ENCODE measurements at regions not wholly inside any gene's neighbourhood (a gene's known extent, or its start where the extent isn't known, plus 50 kb on each side); places are given as distances from the start of the nearest gene placed in this dataset.

- H3K27me3 Mint-ChIP-seq (ENCODE audit: low read depth, poor library complexity) = no peaks in the 10 kb centered on the region
- no peaks in the 10 kb centered on the region for H3K4me1 Mint-ChIP-seq
- TF ChIP-seq CTCF (IDR thresholded peaks at IDR 0.05) = no peak
- no peak for DNase-seq
- H3K4me3 Mint-ChIP-seq = no peak overlapping the region
- H3K9me3 Mint-ChIP-seq = no peaks in the 10 kb centered on the region
- H3K36me3 Mint-ChIP-seq (ENCODE audit: low read depth) = no peaks in the 10 kb centered on the region
- no peak overlapping the region for H3K27ac Mint-ChIP-seq
Measured at GRCh38 chr13:64186503-64187250, 2771.0 kb upstream of the PCDH20 start.

GRCh38 chr13:64186071-64186470, 2770.4 kb upstream of the PCDH20 start:
- Mint-ChIP-seq H3K27ac (no peak overlapping the region), H3K36me3 (ENCODE audit: low read depth) (no peaks in the 10 kb centered on the region), H3K4me1 (no peaks in the 10 kb centered on the region), H3K9me3 (no peaks in the 10 kb centered on the region), H3K4me3 (no peak overlapping the region), H3K27me3 (ENCODE audit: low read depth, poor library complexity) (no peaks in the 10 kb centered on the region)
- DNase-seq = no peak
- TF ChIP-seq CTCF (IDR thresholded peaks at IDR 0.05) = no peak

DNA sequence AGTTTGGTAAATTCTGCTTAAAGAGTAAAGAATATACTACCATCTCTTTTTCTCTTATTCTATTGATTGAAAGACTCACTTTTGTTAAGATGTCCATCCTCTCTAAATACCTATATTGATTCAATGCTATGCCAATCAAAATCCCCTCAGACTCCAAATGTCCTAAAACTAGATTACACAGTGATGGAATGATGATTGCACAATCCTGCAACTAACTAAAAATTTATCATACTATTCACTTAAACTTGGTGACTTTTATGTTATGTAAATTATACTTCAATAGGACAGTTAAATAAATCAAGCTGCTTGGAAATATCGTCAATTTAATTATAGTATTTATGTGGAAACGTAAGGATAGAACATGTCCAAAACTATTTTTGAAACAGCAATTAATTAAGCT, 2765.1 kb upstream of the PCDH20 start:
- Mint-ChIP-seq H3K4me1 (no peaks in the 10 kb centered on the region), H3K4me3 (no peak overlapping the region), H3K27me3 (ENCODE audit: low read depth, poor library complexity) (no peaks in the 10 kb centered on the region), H3K9me3 (no peaks in the 10 kb centered on the region), H3K36me3 (ENCODE audit: low read depth) (no peaks in the 10 kb centered on the region), H3K27ac (no peak overlapping the region)
- DNase-seq = no peak
- TF ChIP-seq CTCF (IDR thresholded peaks at IDR 0.05) = no peak

DNA sequence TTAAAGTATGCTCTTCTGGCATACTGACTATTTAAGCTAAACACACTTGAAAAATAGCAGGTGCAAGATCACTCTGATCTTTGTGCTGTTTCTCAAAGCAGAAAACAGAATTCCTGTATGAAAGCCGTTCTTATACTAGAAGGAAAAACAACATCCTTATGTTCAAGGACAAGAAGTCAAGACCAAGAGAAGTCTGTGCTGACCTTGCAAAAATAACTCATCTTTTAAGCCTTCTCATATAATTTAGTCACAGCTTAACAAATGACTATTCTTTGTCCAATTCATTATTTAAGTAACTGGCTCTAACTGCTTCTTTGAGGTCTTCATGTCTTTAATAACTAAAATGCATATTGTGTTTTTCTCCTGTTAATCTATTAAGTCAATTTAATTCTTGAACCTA, 2750.2 kb upstream of the PCDH20 start:
- H3K9me3 Mint-ChIP-seq = no peaks in the 10 kb centered on the region
- H3K4me1 Mint-ChIP-seq = no peaks in the 10 kb centered on the region
- H3K27me3 Mint-ChIP-seq (ENCODE audit: low read depth, poor library complexity) = peaks cover under 1% of the 10 kb centered on the region
- H3K4me3 Mint-ChIP-seq = no peak overlapping the region
- H3K36me3 Mint-ChIP-seq (ENCODE audit: low read depth) = no peaks in the 10 kb centered on the region
- H3K27ac Mint-ChIP-seq = no peak overlapping the region
- TF ChIP-seq CTCF (IDR thresholded peaks at IDR 0.05) = no peak
- no peak for DNase-seq

DNA sequence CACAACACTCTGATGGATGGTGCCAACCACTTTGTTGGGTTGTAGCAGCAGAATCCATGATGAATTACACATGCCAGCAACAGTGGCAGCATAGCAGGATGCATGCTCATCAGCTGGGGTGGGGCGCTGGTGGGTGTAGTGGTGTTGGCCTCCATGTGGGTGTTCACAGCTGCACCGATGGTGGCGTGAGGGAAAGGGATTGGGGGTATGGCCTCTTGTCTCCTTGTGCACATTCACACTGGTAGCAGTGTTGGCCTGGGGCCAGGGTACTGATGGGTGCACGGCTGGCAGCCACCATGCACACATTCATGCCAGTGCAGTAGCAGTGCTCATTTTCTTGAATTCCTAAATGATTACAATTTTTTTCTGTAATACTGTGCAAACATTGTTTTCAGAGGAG, 2748.8 kb upstream of the PCDH20 start:
- no peaks in the 10 kb centered on the region for H3K9me3 Mint-ChIP-seq
- H3K36me3 Mint-ChIP-seq (ENCODE audit: low read depth) = no peaks in the 10 kb centered on the region
- DNase-seq = no peak
- no peaks in the 10 kb centered on the region for H3K4me1 Mint-ChIP-seq
- H3K27me3 Mint-ChIP-seq (ENCODE audit: low read depth, poor library complexity) = peaks cover 2% of the 10 kb centered on the region
- H3K27ac Mint-ChIP-seq = no peak overlapping the region
- TF ChIP-seq CTCF (IDR thresholded peaks at IDR 0.05) = no peak
- no peak overlapping the region for H3K4me3 Mint-ChIP-seq

DNA sequence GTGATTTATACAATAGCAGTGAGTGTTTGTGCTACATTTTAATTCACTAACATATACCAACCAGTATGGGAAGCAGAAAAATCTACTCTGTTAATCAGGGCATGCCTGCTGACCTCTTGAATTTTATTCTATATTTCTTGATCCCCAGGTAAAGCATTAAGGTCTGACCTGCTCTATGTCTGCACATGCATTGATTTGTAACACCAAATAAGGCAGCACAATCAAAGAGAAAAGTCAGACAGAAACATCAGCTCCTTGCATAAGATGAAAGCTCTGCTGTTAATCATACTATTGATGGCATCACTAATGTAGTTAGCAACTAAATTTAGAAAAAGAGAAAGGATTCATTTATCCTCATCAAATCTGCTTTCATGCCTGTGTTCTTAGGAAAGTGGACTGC, 2744.8 kb upstream of the PCDH20 start:
- Mint-ChIP-seq H3K36me3 (ENCODE audit: low read depth) (no peaks in the 10 kb centered on the region), H3K27me3 (ENCODE audit: low read depth, poor library complexity) (peaks cover 5% of the 10 kb centered on the region), H3K27ac (no peak overlapping the region), H3K4me1 (no peaks in the 10 kb centered on the region), H3K9me3 (no peaks in the 10 kb centered on the region), H3K4me3 (no peak overlapping the region)
- DNase-seq = no peak
- no peak for TF ChIP-seq CTCF (IDR thresholded peaks at IDR 0.05)
